HCT116 (cell line): ENCODE measurements at regions not wholly inside any gene's neighbourhood (a gene's known extent, or its start where the extent isn't known, plus 50 kb on each side); places are given as distances from the start of the nearest gene placed in this dataset.

Experiments used
- ATAC-seq: fragments of 200-7000 bp; cut with Tn5 transposase; 2 replicates; pipeline ENCODE4 v1.9.1; 2020; ENCODE audit warnings: mild to moderate bottlenecking, moderate library complexity
- BruUV-seq: library from RNA; stranded (reverse); fragments of 400-500 nt; replicated peaks from 2 replicates; lab custom pipeline; 2021; lab: Mats Ljungman, UMichigan
- CTCF ChIA-PET: fragments of 300-600 bp; sonication (Branson Sonifier 250); formaldehyde crosslinking; loops from one replicate; lab custom pipeline; 2021; ENCODE audit warnings: antibody characterized with exemption; lab: Charles Lee
- POLR2A ChIA-PET: fragments of 300-600, 350-600 bp; sonication (Branson Sonifier 250); formaldehyde crosslinking; loops from one replicate; lab custom pipeline; 2021; ENCODE audit warnings: antibody characterized with exemption; lab: Charles Lee
- RAD21 ChIA-PET, 2 experiments: fragments of 300-600 bp; sonication (Branson Sonifier 250); formaldehyde crosslinking; loops; one replicate each; lab custom pipeline; 2023; ENCODE audit warnings: low total read pairs in 2 of 2; ENCODE audit not compliant: uncharacterized antibody in 2 of 2, unreplicated experiment in 2 of 2, low non-redundant PET in 1 of 2; lab: Charles Lee
- DNase-seq: peaks from one replicate; pipeline ENCODE4 v3.0.0-alpha.2; 2010; ENCODE audit warnings: low read depth, low spot score
- H2AFZ ChIP-seq: fragments of 200-600 bp; shearing (Covaris generic), sonication (generic); 2 replicates; pipeline ENCODE4 v1.6.1; 2017; ENCODE audit warnings: low read depth, mixed run types, mixed read lengths, antibody characterized with exemption, low read length; ENCODE audit not compliant: poor library complexity, severe bottlenecking
- H3K27ac ChIP-seq: 2 replicates; pipeline ENCODE4 v1.5.1; 2012; ENCODE audit warnings: low read depth, low read length
- H3K27me3 ChIP-seq: fragments of 200-600 bp; sonication (generic); 2 replicates; pipeline ENCODE4 v1.6.1; 2016; ENCODE audit warnings: mixed run types, low read length, mixed read lengths; ENCODE audit not compliant: insufficient read depth
- H3K36me3 ChIP-seq, 2 experiments: fragments of 200-500 bp in 1 of 2; fragments of 200-600 bp in 1 of 2; sonication (Bioruptor generic) in 1 of 2; sonication (generic) in 1 of 2; 2 replicates each; pipeline versions ENCODE4 v1.5.1 to v1.6.1; 2014 to 2016; ENCODE audit warnings: low read length in 2 of 2, inconsistent platforms in 1 of 2, mixed read lengths in 1 of 2, mixed run types in 1 of 2; ENCODE audit not compliant: insufficient read depth in 2 of 2, control insufficient read depth in 1 of 2
- H3K4me1 ChIP-seq, 2 experiments: fragments of 200-600 bp in 1 of 2; sonication (generic) in 1 of 2; 2 replicates each; pipeline versions ENCODE4 v1.5.1 to v1.6.1; 2012 to 2017; ENCODE audit warnings: low read length in 2 of 2, inconsistent platforms in 1 of 2, mild to moderate bottlenecking in 1 of 2, mixed read lengths in 1 of 2, mixed run types in 1 of 2, moderate library complexity in 1 of 2; ENCODE audit not compliant: insufficient read depth in 2 of 2, control insufficient read depth in 1 of 2
- H3K4me2 ChIP-seq: fragments of 200-600 bp; sonication (generic); 2 replicates; pipeline ENCODE4 v1.6.1; 2017; ENCODE audit warnings: mixed run types, low read length, mixed read lengths
- H3K4me3 ChIP-seq, 2 experiments: fragments of 200-600 bp in 1 of 2; sonication (generic) in 1 of 2; replicated peaks in 1 of 2; 2 replicates each; pipeline ENCODE4 v1.5.1; 2011 to 2016; ENCODE audit warnings: low read length in 2 of 2, control low read depth in 1 of 2, low read depth in 1 of 2, mild to moderate bottlenecking in 1 of 2, mixed read lengths in 1 of 2, mixed run types in 1 of 2
- H3K79me2 ChIP-seq: fragments of 200-600 bp; sonication (generic); 2 replicates; pipeline ENCODE4 v1.6.1; 2017; ENCODE audit warnings: mild to moderate bottlenecking, mixed run types, low read length, moderate library complexity, mixed read lengths; ENCODE audit not compliant: insufficient read depth
- H3K9ac ChIP-seq: fragments of 200-600 bp; sonication (generic); 2 replicates; pipeline ENCODE4 v1.6.1; 2016; ENCODE audit warnings: low read length, mixed read lengths
- H3K9me2 ChIP-seq: fragments of 200-600 bp; sonication (generic), shearing (Covaris generic); 2 replicates; pipeline ENCODE4 v1.6.1; 2017; ENCODE audit warnings: mixed run types, mild to moderate bottlenecking, moderate library complexity; ENCODE audit not compliant: insufficient read depth
- H3K9me3 ChIP-seq, 2 experiments: fragments of 200-500 bp in 1 of 2; fragments of 200-600 bp in 1 of 2; sonication (Bioruptor generic) in 1 of 2; sonication (generic) in 1 of 2; 2 replicates each; pipeline ENCODE4 v1.6.1; 2014 to 2017; ENCODE audit warnings: low read length in 2 of 2, mixed read lengths in 2 of 2, inconsistent platforms in 1 of 2, low read depth in 1 of 2, mild to moderate bottlenecking in 1 of 2, mixed run types in 1 of 2, moderate library complexity in 1 of 2; ENCODE audit not compliant: control insufficient read depth in 1 of 2, insufficient read depth in 1 of 2
- H4K20me1 ChIP-seq: fragments of 200-600 bp; sonication (generic), shearing (Covaris generic); 2 replicates; pipeline ENCODE4 v1.6.1; 2017; ENCODE audit warnings: mixed run types, mild to moderate bottlenecking, moderate library complexity; ENCODE audit not compliant: insufficient read depth
- CEBPB ChIP-seq: IDR thresholded peaks from 2 replicates; pipeline ENCODE4 v1.6.1; 2012; ENCODE audit warnings: low read depth
- EGR1 ChIP-seq: IDR thresholded peaks from 2 replicates; pipeline ENCODE4 v1.6.1; 2012; ENCODE audit warnings: low read depth
- POLR2A ChIP-seq: IDR thresholded peaks from 2 replicates; pipeline ENCODE4 v1.7.0; 2011; ENCODE audit warnings: borderline replicate concordance; ENCODE audit not compliant: insufficient read depth, insufficient read length; ENCODE audit errors: extremely low read depth
- SRF ChIP-seq: IDR thresholded peaks from 2 replicates; pipeline ENCODE4 v1.6.1; 2012; ENCODE audit warnings: low read depth
- TCF7L2 ChIP-seq: IDR thresholded peaks from 2 replicates; pipeline ENCODE4 v1.7.0; 2011; ENCODE audit warnings: borderline replicate concordance, inconsistent platforms; ENCODE audit not compliant: insufficient read depth, insufficient read length; ENCODE audit errors: extremely low read depth
- YY1 ChIP-seq: IDR thresholded peaks from 2 replicates; pipeline ENCODE4 v1.6.1; 2011; ENCODE audit warnings: low read length, low read depth, moderate library complexity, mild to moderate bottlenecking; ENCODE audit not compliant: insufficient replicate concordance; ENCODE audit errors: extremely low read depth
- intact Hi-C: fragments of 100-400 bp; cut with micrococcal nuclease; formaldehyde crosslinking; loops from 2 replicates; pipeline ENCODE4 v1.10.0; 2022

GRCh38 chr4:14303856-14304255 lies 676.3 kb upstream of the BOD1L1 start:
- ATAC-seq (no peak), DNase-seq (no peak)
- Histone ChIP-seq H3K4me1 (no peaks in the 10 kb centered on the region), H3K9ac (no peak overlapping the region), H3K27me3 (no peaks in the 10 kb centered on the region), H3K27ac (no peak overlapping the region), H3K4me3 (no peak overlapping the region), H3K4me2 (no peak overlapping the region), H3K79me2 (no peaks in the 10 kb centered on the region), H4K20me1 (no peaks in the 10 kb centered on the region), H2AFZ (no peak overlapping the region)
- CTCF ChIA-PET = no interaction called here
- TF ChIP-seq POLR2A (no peak), EGR1 (no peak)
- TF ChIP-seq, all 23 proteins: peak for 0
- Histone ChIP-seq H3K9me2 (no peaks in the 10 kb centered on the region), H3K36me3 (no peaks in the 10 kb centered on the region), H3K9me3 (peaks cover 0 to 6% of the 10 kb centered on the region in 2 experiments; a peak in 1 of 4 replicates)
- no TSS peak for BruUV-seq
- intact Hi-C loops = no loop called here
- ChIA-PET RAD21 (no interaction called here), POLR2A (no interaction called here)

DNA sequence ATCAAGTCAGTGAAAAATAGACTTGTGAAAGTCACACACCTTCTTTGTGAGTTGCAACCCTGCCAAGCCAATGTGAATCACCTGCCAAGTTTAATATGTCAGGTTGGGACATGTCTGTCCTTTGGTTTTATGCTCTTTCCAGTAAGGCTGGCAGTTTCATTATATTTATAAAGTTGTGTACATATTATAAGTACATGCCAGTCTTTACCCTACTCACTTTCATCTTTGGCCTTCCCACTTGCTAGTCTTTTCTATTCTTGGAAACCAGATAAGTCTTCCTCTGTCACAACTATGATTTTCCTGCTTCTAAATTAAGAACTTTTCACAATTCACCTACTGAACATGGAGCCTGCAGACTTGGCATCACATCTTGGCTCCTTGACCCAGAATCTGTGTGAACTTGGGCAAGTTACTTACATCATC lies 680.7 kb upstream of the BOD1L1 start:
- no peak overlapping the region for H3K4me3 ChIP-seq
- H3K79me2 ChIP-seq = no peaks in the 10 kb centered on the region
- H3K27ac ChIP-seq = no peak overlapping the region
- no peaks in the 10 kb centered on the region for H3K27me3 ChIP-seq
- ChIA-PET RAD21 (no interaction called here), CTCF (no interaction called here), POLR2A (no interaction called here)
- no peak for DNase-seq
- no peaks in the 10 kb centered on the region for H4K20me1 ChIP-seq
- H3K9me3 ChIP-seq = peaks cover 0 to 15% of the 10 kb centered on the region in 2 experiments; a peak in 2 of 4 replicates
- no peaks in the 10 kb centered on the region for H3K4me1 ChIP-seq
- no peak for TF ChIP-seq TCF7L2
- no peak for TF ChIP-seq YY1
- no peak for TF ChIP-seq EGR1
- TF ChIP-seq SRF = no peak
- TF ChIP-seq CEBPB = no peak
- H3K36me3 ChIP-seq = no peaks in the 10 kb centered on the region
- no peak overlapping the region for H2AFZ ChIP-seq
- ATAC-seq = no peak
- no peaks in the 10 kb centered on the region for H3K9me2 ChIP-seq
- no TSS peak for BruUV-seq
- H3K4me2 ChIP-seq = no peak overlapping the region
- intact Hi-C loops = no loop called here
- no peak overlapping the region for H3K9ac ChIP-seq
